A673 (cell line): ENCODE measurements at regions not wholly inside any gene's neighbourhood (a gene's known extent, or its start where the extent isn't known, plus 50 kb on each side); places are given as distances from the start of the nearest gene placed in this dataset.
"Not testable (repeated sequence)": the region's sequence is repeated elsewhere in the genome, so short reads cannot be mapped to it uniquely, and the experiment has no call there.

Experiments used
- BruUV-seq: library from RNA; stranded (reverse); fragments of 400-500 nt; replicated peaks from 2 replicates; lab custom pipeline; 2021; lab: Mats Ljungman, UMichigan
- CTCF ChIA-PET: fragments of 300-600 bp; sonication (Branson Sonifier 250); formaldehyde crosslinking; loops from one replicate; lab custom pipeline; 2022; ENCODE audit warnings: antibody characterized with exemption; lab: Charles Lee
- POLR2A ChIA-PET: fragments of 300-600 bp; sonication (Branson Sonifier 250); formaldehyde crosslinking; loops from one replicate; lab custom pipeline; 2022; ENCODE audit warnings: antibody characterized with exemption; ENCODE audit not compliant: low non-redundant PET; lab: Charles Lee
- DNase-seq: peaks from one replicate; pipeline ENCODE4 v3.0.0-alpha.2; 2015; ENCODE audit warnings: low spot score
- H3K27ac ChIP-seq: fragments of 200-600 bp; sonication (generic); 2 replicates; pipeline ENCODE4 v1.5.1; 2016; ENCODE audit warnings: mixed run types, low read depth, mild to moderate bottlenecking, mixed read lengths, antibody characterized with exemption, low read length; ENCODE audit not compliant: poor library complexity, severe bottlenecking
- H3K27me3 ChIP-seq: fragments of 200-600 bp; sonication (generic); replicated peaks from 2 replicates; pipeline ENCODE4 v1.6.1; 2017; ENCODE audit warnings: mixed run types, low read depth, mild to moderate bottlenecking, mixed read lengths, antibody characterized with exemption, low read length; ENCODE audit not compliant: insufficient read depth, poor library complexity
- H3K36me3 ChIP-seq: fragments of 200-600 bp; sonication (generic); 2 replicates; pipeline ENCODE4 v1.6.1; 2016; ENCODE audit warnings: mixed run types, mild to moderate bottlenecking, mixed read lengths, antibody characterized with exemption, low read length; ENCODE audit not compliant: insufficient read depth, poor library complexity, severe bottlenecking
- H3K4me1 ChIP-seq: fragments of 200-600 bp; sonication (generic); 2 replicates; pipeline ENCODE4 v1.6.1; 2017; ENCODE audit warnings: mixed run types, mild to moderate bottlenecking, mixed read lengths, antibody characterized with exemption, low read length; ENCODE audit not compliant: insufficient read depth, poor library complexity, severe bottlenecking
- H3K4me3 ChIP-seq: fragments of 200-600 bp; sonication (generic); 2 replicates; pipeline ENCODE4 v1.5.1; 2016; ENCODE audit warnings: low read depth, mixed run types, mild to moderate bottlenecking, mixed read lengths, low read length; ENCODE audit not compliant: poor library complexity, severe bottlenecking
- H3K9me3 ChIP-seq: fragments of 200-600 bp; sonication (generic); 2 replicates; pipeline ENCODE4 v1.6.1; 2016; ENCODE audit warnings: mixed run types, low read depth, mild to moderate bottlenecking, mixed read lengths, antibody characterized with exemption, low read length; ENCODE audit not compliant: poor library complexity, severe bottlenecking
- CTCF ChIP-seq: fragments of 300-800, 200-600 bp; sonication (generic); conservative IDR thresholded peaks from 2 replicates; pipeline ENCODE4 v1.5.1; 2017; ENCODE audit warnings: low read depth, mild to moderate bottlenecking, antibody characterized with exemption, low read length, moderate library complexity, mixed read lengths
- EZH2 ChIP-seq: fragments of 200-600 bp; sonication (generic); IDR thresholded peaks from 2 replicates; pipeline ENCODE4 v1.6.1; 2017; ENCODE audit warnings: borderline replicate concordance, low read depth, mild to moderate bottlenecking, mixed read lengths, antibody characterized with exemption, low read length; ENCODE audit not compliant: poor library complexity, severe bottlenecking
- intact Hi-C: fragments of 100-400 bp; cut with micrococcal nuclease; formaldehyde crosslinking; loops from one replicate; pipeline ENCODE4 v1.10.0; 2022; ENCODE audit not compliant: unreplicated experiment

- H3K4me3 ChIP-seq, result no peak overlapping the region
- no peak overlapping the region for H3K27ac ChIP-seq
- DNase-seq, result no peak
- no peaks in the 10 kb centered on the region for H3K27me3 ChIP-seq
- ChIA-PET POLR2A (no interaction called here), CTCF (no interaction called here)
- no peak for TF ChIP-seq EZH2
- TF ChIP-seq CTCF, result no peak
- BruUV-seq, result no TSS peak
- no peaks in the 10 kb centered on the region for H3K4me1 ChIP-seq
- H3K9me3 ChIP-seq, result no peaks in the 10 kb centered on the region
- intact Hi-C loops, result no loop called here
- H3K36me3 ChIP-seq, result no peaks in the 10 kb centered on the region
These were observed 193.0 kb upstream of the IGFBP7 start for GRCh38 chr4:57303012-57303751.

GRCh38 chr4:57300300-57300699, 190.1 kb upstream of the IGFBP7 start:
- intact Hi-C loops, DNase-seq, CTCF ChIA-PET: not testable (repeated sequence)

GRCh38 chr4:57291911-57292310, 181.7 kb upstream of the IGFBP7 start:
- CTCF ChIA-PET, result no interaction called here
- H3K36me3 ChIP-seq, result no peaks in the 10 kb centered on the region
- H3K4me3 ChIP-seq, result no peak overlapping the region
- H3K9me3 ChIP-seq, result no peaks in the 10 kb centered on the region
- POLR2A ChIA-PET, result no interaction called here
- no peak overlapping the region for H3K27ac ChIP-seq
- intact Hi-C loops, result no loop called here
- no TSS peak for BruUV-seq
- TF ChIP-seq CTCF (no peak), EZH2 (no peak)
- H3K27me3 ChIP-seq, result no peaks in the 10 kb centered on the region
- DNase-seq, result no peak
- H3K4me1 ChIP-seq, result no peaks in the 10 kb centered on the region

More at GRCh38 chr4:57300300-57300699, 190.1 kb upstream of the IGFBP7 start:
- H3K4me1 ChIP-seq, BruUV-seq, H3K36me3 ChIP-seq, H3K4me3 ChIP-seq, H3K9me3 ChIP-seq, H3K27ac ChIP-seq, H3K27me3 ChIP-seq, POLR2A ChIA-PET: not testable (repeated sequence)
